Fibroblast of peridontal ligament (primary cell): ENCODE measurements at regions not wholly inside any gene's neighbourhood (a gene's known extent, or its start where the extent isn't known, plus 50 kb on each side); places are given as distances from the start of the nearest gene placed in this dataset.
"Not testable (repeated sequence)": the region's sequence is repeated elsewhere in the genome, so short reads cannot be mapped to it uniquely, and the experiment has no call there.

Experiments used
- DNase-seq: peaks from one replicate; pipeline ENCODE4 v3.0.0-alpha.2; 2010; ENCODE audit errors: extremely low read depth

- DNase-seq = no peak
Observed at GRCh38 chr3:177624528-177625495, 427.5 kb upstream of the TBL1XR1 start.

- peak; percentile 40 for DNase-seq
Observed at GRCh38 chr3:177626045-177626444, 428.8 kb upstream of the TBL1XR1 start.

DNA sequence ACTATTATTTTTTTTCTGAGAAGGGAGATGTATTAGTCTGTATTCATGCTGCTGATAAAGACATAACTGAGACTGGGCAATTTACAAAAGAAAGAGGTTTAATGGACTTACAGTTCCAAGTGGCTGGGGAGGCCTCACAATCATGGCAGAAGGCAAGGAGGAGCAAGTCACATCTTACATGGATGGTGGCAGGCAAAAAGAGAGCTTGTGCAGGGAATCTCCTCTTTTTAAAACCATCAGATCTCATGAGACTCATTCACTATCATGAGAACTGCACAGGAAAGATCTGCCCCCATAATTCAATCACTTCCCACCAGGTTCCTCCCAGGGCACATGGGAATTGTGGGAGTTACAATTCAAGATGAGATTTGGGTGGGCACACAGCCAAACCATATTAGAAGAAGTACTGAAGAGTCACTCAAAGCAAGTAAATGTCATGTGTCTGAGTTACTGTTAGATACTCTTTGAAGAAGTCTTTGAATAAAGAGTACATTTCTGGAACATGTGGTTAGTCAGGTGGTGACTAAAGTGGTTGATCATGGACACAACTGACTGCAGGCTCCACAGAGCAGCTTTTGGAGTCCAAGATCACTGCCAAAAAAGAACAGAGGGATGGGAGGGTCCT is 430.9 kb upstream of the TBL1XR1 start:
- not testable (repeated sequence) for DNase-seq

DNA sequence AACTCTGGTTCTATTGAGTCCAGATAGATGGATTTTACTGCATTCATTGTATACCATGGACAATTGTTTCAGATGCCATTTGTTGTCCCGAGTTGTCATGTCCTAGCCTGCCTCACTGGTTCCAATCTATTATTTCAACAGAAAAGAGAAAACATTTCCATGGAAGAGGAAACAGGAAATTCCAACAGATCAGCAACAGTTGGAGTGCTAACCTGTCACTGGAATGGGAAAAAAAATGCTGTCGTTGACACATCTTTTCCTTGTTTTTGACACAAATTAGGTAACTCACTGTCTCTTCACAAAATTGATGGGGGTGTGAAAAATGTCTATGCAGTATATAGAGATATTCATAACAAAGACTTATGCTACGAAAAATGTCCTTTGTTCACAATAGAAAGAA is 432.0 kb upstream of the TBL1XR1 start:
- no peak for DNase-seq

- peak; percentile 82 for DNase-seq
Observed at GRCh38 chr3:177633671-177634207, 436.5 kb upstream of the TBL1XR1 start.

GRCh38 chr3:177635601-177636106 is 438.4 kb upstream of the TBL1XR1 start:
- DNase-seq = not testable (repeated sequence)

GRCh38 chr3:177640319-177640965 is 443.2 kb upstream of the TBL1XR1 start:
- DNase-seq = no peak

- no peak for DNase-seq
Observed at GRCh38 chr3:177641206-177641605, 443.9 kb upstream of the TBL1XR1 start.

- no peak for DNase-seq
Observed at GRCh38 chr3:177642042-177642803, 444.9 kb upstream of the TBL1XR1 start.

DNA sequence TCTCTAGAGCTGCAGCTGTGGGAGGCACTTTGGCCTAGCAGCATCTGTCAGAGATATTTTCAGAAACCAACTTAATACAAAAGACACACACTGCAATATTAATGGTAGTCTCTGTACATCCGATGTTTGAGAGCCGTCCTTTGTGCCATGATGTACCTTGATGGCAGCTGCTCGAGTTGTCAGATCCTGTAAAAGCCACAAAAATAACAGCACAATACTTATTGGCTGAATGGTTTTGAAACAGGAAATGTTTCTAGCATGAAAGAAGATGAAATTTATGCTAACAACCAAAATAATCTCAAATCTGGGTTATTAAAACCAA is 445.5 kb upstream of the TBL1XR1 start:
- no peak for DNase-seq

- no peak for DNase-seq
Observed at GRCh38 chr3:177646749-177647148, 449.5 kb upstream of the TBL1XR1 start.

GRCh38 chr3:177647341-177647740 is 450.1 kb upstream of the TBL1XR1 start:
- DNase-seq = no peak

- DNase-seq = no peak
Observed at GRCh38 chr3:177647876-177648275, 450.6 kb upstream of the TBL1XR1 start.

- no peak for DNase-seq
Observed at GRCh38 chr3:177652556-177653291, 455.4 kb upstream of the TBL1XR1 start.

DNA sequence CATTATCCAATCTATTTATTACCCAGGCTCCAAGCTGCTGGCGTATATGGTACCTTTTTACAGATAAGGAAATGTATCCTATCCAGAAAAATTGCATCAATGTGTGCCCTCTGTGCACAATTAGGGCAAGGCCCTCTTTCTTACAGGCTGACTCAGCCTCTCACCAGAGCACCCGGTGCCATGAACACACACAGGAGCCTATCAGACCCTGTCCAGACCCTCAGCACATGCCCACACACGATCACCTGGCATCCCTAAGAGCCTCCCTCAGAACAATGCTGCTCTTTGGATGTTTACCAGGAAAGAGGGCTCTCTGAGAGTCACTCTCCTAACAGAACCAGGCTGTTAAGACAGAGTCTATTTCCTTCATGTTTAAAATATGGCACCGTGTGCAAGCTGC is 460.0 kb upstream of the TBL1XR1 start:
- no peak for DNase-seq

DNA sequence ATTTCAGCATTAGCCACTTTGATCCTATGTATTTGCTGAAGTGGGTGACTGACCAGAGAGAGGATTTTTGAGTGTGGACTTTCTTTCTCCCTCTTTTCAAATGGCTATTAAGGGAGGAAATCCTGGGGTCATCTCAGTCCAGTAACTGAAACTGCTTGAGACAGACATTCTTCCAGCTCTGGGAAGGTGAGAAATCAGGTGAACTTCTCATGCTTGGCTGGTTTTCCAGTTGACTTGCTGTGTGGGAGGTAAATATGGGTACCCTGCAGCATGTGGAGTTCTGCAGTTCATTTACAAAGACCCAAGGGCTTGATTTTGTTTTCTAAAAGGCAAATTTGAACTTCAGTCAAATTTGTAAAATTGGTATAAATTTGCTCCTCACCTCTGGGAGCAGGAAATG is 461.1 kb upstream of the TBL1XR1 start:
- DNase-seq = no peak

DNA sequence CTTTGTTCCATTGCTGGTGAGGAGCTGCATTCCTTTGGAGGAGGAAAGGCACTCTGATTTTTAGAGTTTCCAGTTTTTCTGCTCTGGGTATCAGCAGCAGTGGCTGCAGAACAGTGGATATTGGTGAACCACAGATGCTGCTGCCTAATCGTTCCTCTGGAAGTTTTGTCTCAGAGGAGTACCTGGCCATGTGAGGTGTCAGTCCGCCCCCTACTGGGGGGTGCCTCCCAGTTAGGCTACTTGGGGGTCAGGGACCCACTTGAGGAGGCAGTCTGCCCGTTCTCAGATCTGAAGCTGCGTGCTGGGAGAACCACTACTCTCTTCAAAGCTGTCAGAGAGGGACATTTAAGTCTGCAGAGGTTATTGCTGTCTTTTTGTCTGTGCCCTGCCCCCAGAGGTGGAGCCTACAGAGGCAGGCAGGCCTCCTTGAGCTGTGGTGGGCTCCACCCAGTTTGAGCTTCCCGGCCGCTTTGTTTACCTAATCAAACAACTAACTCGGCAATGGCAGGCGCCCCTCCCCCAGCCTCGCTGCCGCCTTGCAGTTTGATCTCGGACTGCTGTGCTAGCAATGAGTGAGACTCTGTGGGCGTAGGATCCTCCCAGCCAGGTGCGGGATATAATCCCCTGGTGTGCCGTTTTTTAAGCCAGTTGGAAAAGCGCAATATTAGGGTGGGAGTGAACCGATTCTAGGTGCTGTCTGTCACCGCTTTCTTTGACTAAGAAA is 467.3 kb upstream of the TBL1XR1 start:
- not testable (repeated sequence) for DNase-seq

- peak; percentile 93 for DNase-seq
Observed at GRCh38 chr3:177665122-177665808, 468.0 kb upstream of the TBL1XR1 start.

- no peak for DNase-seq
Observed at GRCh38 chr3:177672252-177672911, 475.1 kb upstream of the TBL1XR1 start.
